ENCODE measurements at regions not wholly inside any gene's neighbourhood (a gene's known extent, or its start where the extent isn't known, plus 50 kb on each side); places are given as distances from the start of the nearest gene placed in this dataset.

GRCh38 chr1:68366572-68366971, 83.2 kb downstream of the RPE65 start:
- 9% methylated on average over 5 of the region's 5 CpGs for WGBS (ENCODE audit: low lambda C conversion rate)
- CTCF ChIA-PET (ENCODE audit: low intra/inter-chr PET ratio, low total read pairs): no interaction called here

GRCh38 chr1:68365709-68366382, 83.9 kb downstream of the RPE65 start:
- FAIRE-seq (no peak), DNase-seq (ENCODE audit: low spot score) (no peak), ATAC-seq (no peak)
- Histone ChIP-seq H3K9me3 (ENCODE audit: low read length) (no peaks in the 10 kb centered on the region), H3K4me2 (ENCODE audit: low read depth, low read length) (no peak overlapping the region), H2AFZ (ENCODE audit: low read length) (no peak overlapping the region), H3K4me1 (ENCODE audit: insufficient read depth, low read length) (no peaks in the 10 kb centered on the region), H3K9ac (ENCODE audit: insufficient read depth, low read depth, low read length) (no peak overlapping the region), H3K79me2 (ENCODE audit: insufficient read depth, low read length) (no peaks in the 10 kb centered on the region), H3K27me3 (ENCODE audit: control insufficient read depth in 1 of 2, insufficient read depth in 2 of 2, low read length in 2 of 2) (no peaks in the 10 kb centered on the region), H3K36me3 (replicated peaks in 1 of 2; ENCODE audit: control insufficient read depth in 1 of 2, insufficient read depth in 2 of 2, low read length in 2 of 2) (no peaks in the 10 kb centered on the region), H3K27ac (ENCODE audit: extremely low read length, insufficient read depth, low read length) (no peak overlapping the region), H3K4me3 (replicated peaks in 1 of 3; ENCODE audit: insufficient read depth in 1 of 3, low read depth in 2 of 3, low read length in 3 of 3) (no peak overlapping the region), H4K20me1 (ENCODE audit: insufficient read depth, low read length) (no peaks in the 10 kb centered on the region)
- TF ChIP-seq LCORL (IDR thresholded peaks at IDR 0.05) (no peak), LCORL (CRISPR knock-in tag; IDR thresholded peaks at IDR 0.05) (no peak), BRCA1 (CRISPR knock-in tag; IDR thresholded peaks at IDR 0.05) (no peak), SPEN (CRISPR knock-in tag; IDR thresholded peaks at IDR 0.05; ENCODE audit: low read depth) (no peak), GTF3A (CRISPR knock-in tag; conservative IDR thresholded peaks at IDR 0.05) (no peak), PRDM4 (CRISPR knock-in tag; IDR thresholded peaks at IDR 0.05; ENCODE audit: borderline replicate concordance) (no peak), TBX2 (CRISPR knock-in tag; IDR thresholded peaks at IDR 0.05; ENCODE audit: borderline replicate concordance) (no peak), ZNF639 (CRISPR knock-in tag; conservative IDR thresholded peaks at IDR 0.05) (no peak)
- BruUV-seq (replicated peaks): no TSS peak
- CTCF ChIA-PET (ENCODE audit: low intra/inter-chr PET ratio, low total read pairs): no interaction called here
- WGBS (ENCODE audit: low lambda C conversion rate): 0% methylated on average over 1 of the region's 1 CpG
- POLR2A ChIA-PET: no interaction called here
- in situ Hi-C loops (cut with HindIII; ENCODE audit: extremely low pct_ligation_motif_present, low pct_unique_long_range_greater_than_20kb): no loop called here
- intact Hi-C loops (cut with micrococcal nuclease; ENCODE audit: unreplicated experiment): no loop called here

More at GRCh38 chr1:68366572-68366971, 83.2 kb downstream of the RPE65 start:
- DNase-seq (ENCODE audit: low spot score) (no peak), FAIRE-seq (no peak), ATAC-seq (no peak)
- Histone ChIP-seq H3K4me1 (ENCODE audit: insufficient read depth, low read length) (no peaks in the 10 kb centered on the region), H3K9ac (ENCODE audit: insufficient read depth, low read depth, low read length) (no peak overlapping the region), H3K4me3 (replicated peaks in 1 of 3; ENCODE audit: insufficient read depth in 1 of 3, low read depth in 2 of 3, low read length in 3 of 3) (no peak overlapping the region), H3K36me3 (replicated peaks in 1 of 2; ENCODE audit: control insufficient read depth in 1 of 2, insufficient read depth in 2 of 2, low read length in 2 of 2) (no peaks in the 10 kb centered on the region), H3K27ac (ENCODE audit: extremely low read length, insufficient read depth, low read length) (no peak overlapping the region), H3K27me3 (ENCODE audit: control insufficient read depth in 1 of 2, insufficient read depth in 2 of 2, low read length in 2 of 2) (no peaks in the 10 kb centered on the region), H4K20me1 (ENCODE audit: insufficient read depth, low read length) (no peaks in the 10 kb centered on the region), H2AFZ (ENCODE audit: low read length) (no peak overlapping the region), H3K79me2 (ENCODE audit: insufficient read depth, low read length) (no peaks in the 10 kb centered on the region), H3K9me3 (ENCODE audit: low read length) (no peaks in the 10 kb centered on the region), H3K4me2 (ENCODE audit: low read depth, low read length) (no peak overlapping the region)
- POLR2A ChIA-PET: no interaction called here
- no TSS peak for BruUV-seq (replicated peaks)
- no peak for TF ChIP-seq ATF5 (CRISPR knock-in tag; IDR thresholded peaks at IDR 0.05; ENCODE audit: low read depth)
- no peak for TF ChIP-seq HCFC1 (IDR thresholded peaks at IDR 0.05; ENCODE audit: low read depth, low read length)
- intact Hi-C loops (cut with micrococcal nuclease; ENCODE audit: unreplicated experiment) (no loop called here), in situ Hi-C loops (cut with HindIII; ENCODE audit: extremely low pct_ligation_motif_present, low pct_unique_long_range_greater_than_20kb) (no loop called here)
